ENCODE measurements at regions not wholly inside any gene's neighbourhood (a gene's known extent, or its start where the extent isn't known, plus 50 kb on each side); places are given as distances from the start of the nearest gene placed in this dataset.

- ChIA-PET CTCF (interaction anchor here (0.8 to 15.0 kb wide), 17 partner anchors 9 to 358 kb away, joined by 3 to 231 read pairs (median 4); partner anchors contain the start of genes CCR1 and CCR5), POLR2A (no interaction called here)
- H3K27me3 ChIP-seq (replicated peaks in 2 of 5; ENCODE audit: control insufficient read depth in 4 of 5, insufficient read depth in 5 of 5, low read length in 4 of 5), result no peaks in the 10 kb centered on the region
- H3K4me1 ChIP-seq (ENCODE audit: control extremely low read depth in 1 of 4, control insufficient read depth in 4 of 4, insufficient read depth in 4 of 4, low read length in 3 of 4), result peaks cover 9 to 40% (median 18%) of the 10 kb centered on the region in 4 experiments
- no peaks in the 10 kb centered on the region for H3K36me3 ChIP-seq (ENCODE audit: control insufficient read depth in 4 of 4, insufficient read depth in 4 of 4, low read length in 3 of 4)
- no peaks in the 10 kb centered on the region for H3K9me3 ChIP-seq (ENCODE audit: control extremely low read depth in 1 of 5, control insufficient read depth in 4 of 5, insufficient read depth in 2 of 5, low read depth in 1 of 5, low read length in 4 of 5)
- 40% methylated on average over 1 of the region's 3 CpGs for WGBS (ENCODE audit: insufficient coverage)
- no peak overlapping the region for H3K4me3 ChIP-seq (ENCODE audit: control insufficient read depth in 1 of 7, extremely low read depth in 1 of 7, insufficient read depth in 4 of 7, low read depth in 2 of 7, low read length in 6 of 7)
- DNase-seq, result peak in 2 of 3 donors; percentile 75
- H3K27ac ChIP-seq (ENCODE audit: insufficient read depth in 1 of 2, low read depth in 1 of 2, low read length in 2 of 2, poor library complexity in 1 of 2, severe bottlenecking in 2 of 2), result no peak overlapping the region
Observed at GRCh38 chr3:46087871-46088270, 60.6 kb upstream of the XCR1 start.

GRCh38 chr3:46086986-46087385, 59.7 kb upstream of the XCR1 start:
- ChIA-PET CTCF (interaction anchor here (0.6 to 15.0 kb wide), 19 partner anchors 8 to 360 kb away, joined by 3 to 231 read pairs (median 4); partner anchors contain the start of genes CCR1, CCR3 and CCR5), POLR2A (no interaction called here)
- Histone ChIP-seq H3K27me3 (replicated peaks in 2 of 5; ENCODE audit: control insufficient read depth in 4 of 5, insufficient read depth in 5 of 5, low read length in 4 of 5) (no peaks in the 10 kb centered on the region), H3K9me3 (ENCODE audit: control extremely low read depth in 1 of 5, control insufficient read depth in 4 of 5, insufficient read depth in 2 of 5, low read depth in 1 of 5, low read length in 4 of 5) (no peaks in the 10 kb centered on the region), H3K4me1 (ENCODE audit: control extremely low read depth in 1 of 4, control insufficient read depth in 4 of 4, insufficient read depth in 4 of 4, low read length in 3 of 4) (peaks cover 2 to 31% (median 10%) of the 10 kb centered on the region in 4 experiments), H3K36me3 (ENCODE audit: control insufficient read depth in 4 of 4, insufficient read depth in 4 of 4, low read length in 3 of 4) (no peaks in the 10 kb centered on the region), H3K4me3 (ENCODE audit: control insufficient read depth in 1 of 7, extremely low read depth in 1 of 7, insufficient read depth in 4 of 7, low read depth in 2 of 7, low read length in 6 of 7) (no peak overlapping the region), H3K27ac (ENCODE audit: insufficient read depth in 1 of 2, low read depth in 1 of 2, low read length in 2 of 2, poor library complexity in 1 of 2, severe bottlenecking in 2 of 2) (no peak overlapping the region)
- 89% methylated on average over 2 of the region's 5 CpGs for WGBS (ENCODE audit: insufficient coverage)
- DNase-seq, result no peak

GRCh38 chr3:46086083-46086437, 58.8 kb upstream of the XCR1 start:
- WGBS (ENCODE audit: insufficient coverage), result 99% methylated on average over 4 of the region's 4 CpGs
- ChIA-PET CTCF (interaction anchor here (3.4 to 15.0 kb wide), 3 partner anchors 122 to 287 kb away, joined by 27 to 231 read pairs (median 212); partner anchors contain the start of genes CCR1, CCR5 and CXCR6), POLR2A (no interaction called here)
- Histone ChIP-seq H3K9me3 (ENCODE audit: control extremely low read depth in 1 of 5, control insufficient read depth in 4 of 5, insufficient read depth in 2 of 5, low read depth in 1 of 5, low read length in 4 of 5) (no peaks in the 10 kb centered on the region), H3K4me3 (ENCODE audit: control insufficient read depth in 1 of 7, extremely low read depth in 1 of 7, insufficient read depth in 4 of 7, low read depth in 2 of 7, low read length in 6 of 7) (no peak overlapping the region), H3K27ac (ENCODE audit: insufficient read depth in 1 of 2, low read depth in 1 of 2, low read length in 2 of 2, poor library complexity in 1 of 2, severe bottlenecking in 2 of 2) (no peak overlapping the region), H3K27me3 (replicated peaks in 2 of 5; ENCODE audit: control insufficient read depth in 4 of 5, insufficient read depth in 5 of 5, low read length in 4 of 5) (no peaks in the 10 kb centered on the region), H3K4me1 (ENCODE audit: control extremely low read depth in 1 of 4, control insufficient read depth in 4 of 4, insufficient read depth in 4 of 4, low read length in 3 of 4) (peaks cover under 1 to 22% (median 5%) of the 10 kb centered on the region in 4 experiments), H3K36me3 (ENCODE audit: control insufficient read depth in 4 of 4, insufficient read depth in 4 of 4, low read length in 3 of 4) (no peaks in the 10 kb centered on the region)
- DNase-seq, result no peak

GRCh38 chr3:46085421-46086082, 58.3 kb upstream of the XCR1 start:
- no peaks in the 10 kb centered on the region for H3K27me3 ChIP-seq (replicated peaks in 2 of 5; ENCODE audit: control insufficient read depth in 4 of 5, insufficient read depth in 5 of 5, low read length in 4 of 5)
- CTCF ChIA-PET, result interaction anchor here (1.4 to 15.0 kb wide), 4 partner anchors 9 to 288 kb away, joined by 7 to 231 read pairs (median 120); partner anchors contain the start of genes CCR1, CCR5 and CXCR6
- H3K9me3 ChIP-seq (ENCODE audit: control extremely low read depth in 1 of 5, control insufficient read depth in 4 of 5, insufficient read depth in 2 of 5, low read depth in 1 of 5, low read length in 4 of 5), result no peaks in the 10 kb centered on the region
- POLR2A ChIA-PET, result no interaction called here
- no peaks in the 10 kb centered on the region for H3K36me3 ChIP-seq (ENCODE audit: control insufficient read depth in 4 of 4, insufficient read depth in 4 of 4, low read length in 3 of 4)
- no peak overlapping the region for H3K4me3 ChIP-seq (ENCODE audit: control insufficient read depth in 1 of 7, extremely low read depth in 1 of 7, insufficient read depth in 4 of 7, low read depth in 2 of 7, low read length in 6 of 7)
- H3K27ac ChIP-seq (ENCODE audit: insufficient read depth in 1 of 2, low read depth in 1 of 2, low read length in 2 of 2, poor library complexity in 1 of 2, severe bottlenecking in 2 of 2), result no peak overlapping the region
- 76% methylated on average over 3 of the region's 3 CpGs for WGBS (ENCODE audit: insufficient coverage)
- DNase-seq, result no peak
- H3K4me1 ChIP-seq (ENCODE audit: control extremely low read depth in 1 of 4, control insufficient read depth in 4 of 4, insufficient read depth in 4 of 4, low read length in 3 of 4), result peaks cover 0 to 17% (median 3%) of the 10 kb centered on the region in 4 experiments

GRCh38 chr3:46083956-46084355, 56.7 kb upstream of the XCR1 start:
- H3K4me3 ChIP-seq (ENCODE audit: control insufficient read depth in 1 of 7, extremely low read depth in 1 of 7, insufficient read depth in 4 of 7, low read depth in 2 of 7, low read length in 6 of 7), result no peak overlapping the region
- no peaks in the 10 kb centered on the region for H3K9me3 ChIP-seq (ENCODE audit: control extremely low read depth in 1 of 5, control insufficient read depth in 4 of 5, insufficient read depth in 2 of 5, low read depth in 1 of 5, low read length in 4 of 5)
- no peaks in the 10 kb centered on the region for H3K27me3 ChIP-seq (replicated peaks in 2 of 5; ENCODE audit: control insufficient read depth in 4 of 5, insufficient read depth in 5 of 5, low read length in 4 of 5)
- CTCF ChIA-PET, result interaction anchor here (0.6 to 15.0 kb wide), 16 partner anchors 11 to 406 kb away, joined by 3 to 231 read pairs (median 4); partner anchors contain the start of genes CCR1, CCR5, CCR5AS and CCRL2
- H3K36me3 ChIP-seq (ENCODE audit: control insufficient read depth in 4 of 4, insufficient read depth in 4 of 4, low read length in 3 of 4), result no peaks in the 10 kb centered on the region
- POLR2A ChIA-PET, result no interaction called here
- H3K27ac ChIP-seq (ENCODE audit: insufficient read depth in 1 of 2, low read depth in 1 of 2, low read length in 2 of 2, poor library complexity in 1 of 2, severe bottlenecking in 2 of 2), result no peak overlapping the region
- H3K4me1 ChIP-seq (ENCODE audit: control extremely low read depth in 1 of 4, control insufficient read depth in 4 of 4, insufficient read depth in 4 of 4, low read length in 3 of 4), result peaks cover 0 to under 1% (median 0%) of the 10 kb centered on the region in 4 experiments
- no peak for DNase-seq
- WGBS (ENCODE audit: insufficient coverage), result 100% methylated on average over 1 of the region's 1 CpG

- ChIA-PET CTCF (interaction anchor here (1.0 to 15.0 kb wide), 8 partner anchors 27 to 362 kb away, joined by 3 to 231 read pairs (median 4); partner anchors contain the start of genes CCR1, CCR5, CCR5AS and CCRL2), POLR2A (interaction anchor here (0.7 kb wide), 1 partner anchor 126 kb away, joined by 3 read pairs; no protein-coding TSS in a partner anchor)
- Histone ChIP-seq H3K36me3 (ENCODE audit: control insufficient read depth in 4 of 4, insufficient read depth in 4 of 4, low read length in 3 of 4) (no peaks in the 10 kb centered on the region), H3K27me3 (replicated peaks in 2 of 5; ENCODE audit: control insufficient read depth in 4 of 5, insufficient read depth in 5 of 5, low read length in 4 of 5) (no peaks in the 10 kb centered on the region), H3K9me3 (ENCODE audit: control extremely low read depth in 1 of 5, control insufficient read depth in 4 of 5, insufficient read depth in 2 of 5, low read depth in 1 of 5, low read length in 4 of 5) (no peaks in the 10 kb centered on the region), H3K4me1 (ENCODE audit: control extremely low read depth in 1 of 4, control insufficient read depth in 4 of 4, insufficient read depth in 4 of 4, low read length in 3 of 4) (peaks cover 0 to 2% (median 0%) of the 10 kb centered on the region in 4 experiments), H3K4me3 (ENCODE audit: control insufficient read depth in 1 of 7, extremely low read depth in 1 of 7, insufficient read depth in 4 of 7, low read depth in 2 of 7, low read length in 6 of 7) (no peak overlapping the region), H3K27ac (ENCODE audit: insufficient read depth in 1 of 2, low read depth in 1 of 2, low read length in 2 of 2, poor library complexity in 1 of 2, severe bottlenecking in 2 of 2) (no peak overlapping the region)
- DNase-seq, result no peak
- WGBS (ENCODE audit: insufficient coverage), result no CpG with 5 or more reads among the region's 1 CpG
Observed at GRCh38 chr3:46082849-46083248, 55.6 kb upstream of the XCR1 start.

GRCh38 chr3:46082021-46082420, 54.7 kb upstream of the XCR1 start:
- H3K36me3 ChIP-seq (ENCODE audit: control insufficient read depth in 4 of 4, insufficient read depth in 4 of 4, low read length in 3 of 4), result no peaks in the 10 kb centered on the region
- no peak overlapping the region for H3K4me3 ChIP-seq (ENCODE audit: control insufficient read depth in 1 of 7, extremely low read depth in 1 of 7, insufficient read depth in 4 of 7, low read depth in 2 of 7, low read length in 6 of 7)
- ChIA-PET CTCF (interaction anchor here (1.2 to 15.0 kb wide), 5 partner anchors 13 to 291 kb away, joined by 3 to 231 read pairs (median 6); partner anchors contain the start of genes CCR5 and CXCR6), POLR2A (no interaction called here)
- no peak overlapping the region for H3K27ac ChIP-seq (ENCODE audit: insufficient read depth in 1 of 2, low read depth in 1 of 2, low read length in 2 of 2, poor library complexity in 1 of 2, severe bottlenecking in 2 of 2)
- H3K27me3 ChIP-seq (replicated peaks in 2 of 5; ENCODE audit: control insufficient read depth in 4 of 5, insufficient read depth in 5 of 5, low read length in 4 of 5), result no peaks in the 10 kb centered on the region
- no peaks in the 10 kb centered on the region for H3K9me3 ChIP-seq (ENCODE audit: control extremely low read depth in 1 of 5, control insufficient read depth in 4 of 5, insufficient read depth in 2 of 5, low read depth in 1 of 5, low read length in 4 of 5)
- no peak for DNase-seq
- WGBS (ENCODE audit: insufficient coverage), result 78% methylated on average over 1 of the region's 2 CpGs
- H3K4me1 ChIP-seq (ENCODE audit: control extremely low read depth in 1 of 4, control insufficient read depth in 4 of 4, insufficient read depth in 4 of 4, low read length in 3 of 4), result peaks cover 0 to 2% (median 0%) of the 10 kb centered on the region in 4 experiments

All from common myeloid progenitor, CD34-positive (primary cell).